HCT116 (cell line): ENCODE measurements at regions not wholly inside any gene's neighbourhood (a gene's known extent, or its start where the extent isn't known, plus 50 kb on each side); places are given as distances from the start of the nearest gene placed in this dataset.

Experiments used
- CEBPB ChIP-seq: IDR thresholded peaks from 2 replicates; pipeline ENCODE4 v1.6.1; 2012; ENCODE audit warnings: low read depth
- CTCF ChIP-seq, 3 experiments: fragments of 200-600 bp in 1 of 3; sonication (generic) in 1 of 3; IDR thresholded peaks in 2 of 3; conservative IDR thresholded peaks in 1 of 3; 2 replicates each; pipeline ENCODE4 v1.5.1; 2012 to 2017; ENCODE audit warnings: low read depth in 2 of 3, low read length in 2 of 3, antibody characterized with exemption in 1 of 3, borderline replicate concordance in 1 of 3, control low read depth in 1 of 3, mild to moderate bottlenecking in 1 of 3, mixed read lengths in 1 of 3, mixed run types in 1 of 3, moderate library complexity in 1 of 3; ENCODE audit not compliant: insufficient read depth in 1 of 3
- ELF1 ChIP-seq: IDR thresholded peaks from 2 replicates; pipeline ENCODE4 v1.6.1; 2012; ENCODE audit warnings: low read depth, borderline replicate concordance
- EZH2 ChIP-seq: fragments of 200-600 bp; sonication (generic); IDR thresholded peaks from 2 replicates; pipeline ENCODE4 v1.6.1; 2017; ENCODE audit warnings: antibody characterized with exemption, mixed run types
- EZH2phosphoT487 ChIP-seq: fragments of 200-600 bp; IDR thresholded peaks from 2 replicates; pipeline ENCODE4 v1.6.1; 2018; ENCODE audit warnings: antibody characterized with exemption, borderline replicate concordance
- MAX ChIP-seq: IDR thresholded peaks from 2 replicates; pipeline ENCODE4 v1.6.1; 2012
- POLR2A ChIP-seq: IDR thresholded peaks from 2 replicates; pipeline ENCODE4 v1.7.0; 2011; ENCODE audit warnings: borderline replicate concordance; ENCODE audit not compliant: insufficient read depth, insufficient read length; ENCODE audit errors: extremely low read depth
- POLR2AphosphoS5 ChIP-seq: IDR thresholded peaks from 2 replicates; pipeline ENCODE4 v1.6.1; 2011; ENCODE audit warnings: mild to moderate bottlenecking, low read depth, low read length, moderate library complexity
- RAD21 ChIP-seq: IDR thresholded peaks from 2 replicates; pipeline ENCODE4 v1.6.1; 2012; ENCODE audit warnings: low read depth, mild to moderate bottlenecking
- SP1 ChIP-seq: IDR thresholded peaks from 2 replicates; pipeline ENCODE4 v1.6.1; 2012; ENCODE audit warnings: low read depth
- SRF ChIP-seq: IDR thresholded peaks from 2 replicates; pipeline ENCODE4 v1.6.1; 2012; ENCODE audit warnings: low read depth
- TCF7L2 ChIP-seq: IDR thresholded peaks from 2 replicates; pipeline ENCODE4 v1.7.0; 2011; ENCODE audit warnings: borderline replicate concordance, inconsistent platforms; ENCODE audit not compliant: insufficient read depth, insufficient read length; ENCODE audit errors: extremely low read depth
- ZFX ChIP-seq: fragments of 450-650 bp; IDR thresholded peaks from 2 replicates; pipeline ENCODE4 v1.6.1; 2017

- TF ChIP-seq CEBPB (no peak), POLR2A (no peak), MAX (no peak), CTCF (IDR thresholded peaks at IDR 0.05 in 2 of 3, conservative IDR thresholded peaks at IDR 0.05 in 1 of 3; ENCODE audit: borderline replicate concordance in 1 of 3, insufficient read depth in 1 of 3, low read depth in 2 of 3, low read length in 2 of 3) (no peak), EZH2phosphoT487 (no peak), SRF (no peak), SP1 (no peak), TCF7L2 (no peak), EZH2 (no peak), POLR2AphosphoS5 (no peak), RAD21 (no peak), ZFX (no peak), ELF1 (no peak)
Observed at GRCh38 chr12:102294568-102294967, 96.9 kb upstream of the PMCH start.
